GM12891 (cell line): ENCODE measurements at regions not wholly inside any gene's neighbourhood (a gene's known extent, or its start where the extent isn't known, plus 50 kb on each side); places are given as distances from the start of the nearest gene placed in this dataset.
"Not testable (repeated sequence)": the region's sequence is repeated elsewhere in the genome, so short reads cannot be mapped to it uniquely, and the experiment has no call there.

Experiments used
- DNase-seq: peaks from one replicate; pipeline ENCODE4 v3.0.0; 2011; ENCODE audit warnings: low spot score; ENCODE audit not compliant: insufficient read length
- FAIRE-seq: peaks from 2 replicates; lab custom pipeline; 2011; peaks lifted over from hg19 to GRCh38; lab: Jason Lieb, UNC
- PAX5 ChIP-seq: IDR thresholded peaks from 2 replicates; pipeline ENCODE4 v1.6.1; 2011; ENCODE audit warnings: low read length, moderate library complexity, mild to moderate bottlenecking; ENCODE audit not compliant: insufficient read depth, severe bottlenecking
- POLR2A ChIP-seq: IDR thresholded peaks from 2 replicates; pipeline ENCODE4 v1.6.1; 2011; ENCODE audit warnings: low read depth, low read length, control low read depth
- POLR2AphosphoS5 ChIP-seq: IDR thresholded peaks from 2 replicates; pipeline ENCODE4 v1.6.1; 2011; ENCODE audit warnings: low read depth, low read length, control low read depth
- POU2F2 ChIP-seq: IDR thresholded peaks from 2 replicates; pipeline ENCODE4 v1.6.1; 2011; ENCODE audit warnings: low read depth, mild to moderate bottlenecking, control low read depth, low read length, moderate library complexity
- SPI1 ChIP-seq: IDR thresholded peaks from 2 replicates; pipeline ENCODE4 v1.6.1; 2011; ENCODE audit warnings: low read depth, low read length, control low read depth
- TAF1 ChIP-seq: IDR thresholded peaks from 2 replicates; pipeline ENCODE4 v1.6.1; 2011; ENCODE audit warnings: low read depth, low read length, control low read depth

- TF ChIP-seq POU2F2: no peak
- TF ChIP-seq POLR2A: no peak
- TF ChIP-seq TAF1: no peak
- TF ChIP-seq POLR2AphosphoS5: no peak
- TF ChIP-seq PAX5: no peak
- no peak for TF ChIP-seq SPI1
- FAIRE-seq (no peak), DNase-seq (no peak)
These were observed 526.4 kb downstream of the KIF20B start for GRCh38 chr10:90227786-90228185.

GRCh38 chr10:90229486-90229885 lies 528.1 kb downstream of the KIF20B start:
- FAIRE-seq (no peak), DNase-seq (no peak)
- TF ChIP-seq PAX5: no peak
- no peak for TF ChIP-seq POLR2AphosphoS5
- TF ChIP-seq POLR2A: no peak
- TF ChIP-seq POU2F2: no peak
- no peak for TF ChIP-seq SPI1
- no peak for TF ChIP-seq TAF1

GRCh38 chr10:90233805-90234204 lies 532.4 kb downstream of the KIF20B start:
- not testable (repeated sequence) for FAIRE-seq, DNase-seq

- DNase-seq (no peak), FAIRE-seq (no peak)
- TF ChIP-seq PAX5 (no peak), SPI1 (no peak), TAF1 (no peak), POLR2AphosphoS5 (no peak), POU2F2 (no peak), POLR2A (no peak)
These were observed 544.2 kb downstream of the KIF20B start for GRCh38 chr10:90245623-90246022.

- DNase-seq, FAIRE-seq: not testable (repeated sequence)
These were observed 549.4 kb downstream of the KIF20B start for GRCh38 chr10:90250784-90251183.

GRCh38 chr10:90269699-90270098 lies 568.3 kb downstream of the KIF20B start:
- DNase-seq (no peak), FAIRE-seq (no peak)
- TF ChIP-seq PAX5 (no peak), POLR2AphosphoS5 (no peak), POU2F2 (no peak)

GRCh38 chr10:90274721-90275468 lies 573.5 kb downstream of the KIF20B start:
- TF ChIP-seq POLR2A (no peak), POLR2AphosphoS5 (no peak), TAF1 (no peak), PAX5 (no peak), SPI1 (no peak), POU2F2 (no peak)
- FAIRE-seq: no peak
- no peak for DNase-seq

GRCh38 chr10:90276894-90277475 lies 575.6 kb downstream of the KIF20B start:
- DNase-seq: no peak
- TF ChIP-seq TAF1: no peak
- no peak for TF ChIP-seq POLR2AphosphoS5
- no peak for TF ChIP-seq POLR2A
- TF ChIP-seq SPI1: no peak
- TF ChIP-seq PAX5: no peak
- no peak for TF ChIP-seq POU2F2
- no peak for FAIRE-seq

- no peak for DNase-seq
- FAIRE-seq: no peak
These were observed 571.4 kb downstream of the HTR7 start for GRCh38 chr10:90286406-90286805.

GRCh38 chr10:90286941-90287340 lies 570.9 kb downstream of the HTR7 start:
- FAIRE-seq (no peak), DNase-seq (no peak)
- TF ChIP-seq POU2F2 (no peak), TAF1 (no peak), POLR2A (no peak), SPI1 (no peak), POLR2AphosphoS5 (no peak), PAX5 (no peak)

More at GRCh38 chr10:90286406-90286805, 571.4 kb downstream of the HTR7 start:
- TF ChIP-seq POLR2A (no peak), POU2F2 (no peak), SPI1 (no peak), POLR2AphosphoS5 (no peak), PAX5 (no peak), TAF1 (no peak)
